Dermis microvascular lymphatic vessel endothelial cell (primary cell): ENCODE measurements at regions not wholly inside any gene's neighbourhood (a gene's known extent, or its start where the extent isn't known, plus 50 kb on each side); places are given as distances from the start of the nearest gene placed in this dataset.

Experiments
- DNase-seq, 2 donors: peaks; one replicate each; pipeline versions ENCODE4 v3.0.0 to v3.0.0-alpha.2; 2010; ENCODE audit warnings: low read depth in 2 of 2

GRCh38 chr11:119983816-119984215 lies 154.1 kb downstream of the TRIM29 start:
- no peak for DNase-seq

GRCh38 chr11:119983240-119983732 lies 154.6 kb downstream of the TRIM29 start:
- no peak for DNase-seq

- DNase-seq, result no peak
These were observed 155.2 kb downstream of the TRIM29 start for GRCh38 chr11:119982517-119983239.

- DNase-seq, result no peak
These were observed 157.5 kb downstream of the TRIM29 start for GRCh38 chr11:119980431-119980830.

- no peak for DNase-seq
These were observed 158.2 kb downstream of the TRIM29 start for GRCh38 chr11:119979701-119980100.

GRCh38 chr11:119978696-119979095 lies 159.2 kb downstream of the TRIM29 start:
- no peak for DNase-seq

- no peak for DNase-seq
These were observed 160.0 kb downstream of the TRIM29 start for GRCh38 chr11:119977881-119978280.

GRCh38 chr11:119977561-119977860 lies 160.4 kb downstream of the TRIM29 start:
- no peak for DNase-seq

GRCh38 chr11:119976805-119977560 lies 160.9 kb downstream of the TRIM29 start:
- DNase-seq, result no peak

- DNase-seq, result no peak
These were observed 162.3 kb downstream of the TRIM29 start for GRCh38 chr11:119975561-119976152.

GRCh38 chr11:119974467-119974866 lies 163.4 kb downstream of the TRIM29 start:
- DNase-seq, result no peak

GRCh38 chr11:119974051-119974450 lies 163.9 kb downstream of the TRIM29 start:
- no peak for DNase-seq

- no peak for DNase-seq
These were observed 165.6 kb downstream of the TRIM29 start for GRCh38 chr11:119972281-119972680.

- DNase-seq, result no peak
These were observed 167.2 kb downstream of the TRIM29 start for GRCh38 chr11:119970555-119971304.

GRCh38 chr11:119964136-119965025 lies 173.5 kb downstream of the TRIM29 start:
- no peak for DNase-seq

- DNase-seq, result no peak
These were observed 180.0 kb downstream of the TRIM29 start for GRCh38 chr11:119957951-119958350.

- no peak for DNase-seq
These were observed 185.5 kb downstream of the TRIM29 start for GRCh38 chr11:119952441-119952840.

- no peak for DNase-seq
These were observed 194.6 kb downstream of the TRIM29 start for GRCh38 chr11:119943298-119943655.

- DNase-seq, result no peak
These were observed 195.2 kb downstream of the TRIM29 start for GRCh38 chr11:119942583-119943297.
